DLD1 (cell line): ENCODE measurements at regions not wholly inside any gene's neighbourhood (a gene's known extent, or its start where the extent isn't known, plus 50 kb on each side); places are given as distances from the start of the nearest gene placed in this dataset.

Experiments used
- in situ Hi-C: cut with HindIII; loops from 2 replicates; pipeline ENCODE4 v1.10.0; 2017; ENCODE audit warnings: low sequenced_read_pairs

DNA sequence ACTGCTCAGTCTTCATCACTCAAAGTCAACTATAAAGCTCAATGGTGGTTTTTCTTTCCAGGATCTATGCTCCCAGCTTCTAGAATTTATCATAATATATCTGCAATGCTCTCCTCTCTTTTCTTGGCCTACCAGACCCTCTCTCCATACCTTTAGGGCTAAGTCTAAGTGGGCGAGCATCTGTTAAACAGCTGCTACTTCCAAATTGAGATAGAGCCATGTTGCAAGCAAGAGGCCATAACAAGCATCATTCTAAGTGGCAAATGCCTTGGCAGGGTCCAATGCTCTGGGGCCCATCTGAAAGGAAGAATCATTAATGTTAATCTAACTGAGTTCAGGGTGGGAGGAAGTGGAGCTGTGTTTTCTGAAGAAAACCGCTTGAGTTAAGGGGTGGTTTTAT lies 324.0 kb downstream of the TLR4 start:
- in situ Hi-C loops, result no loop called here

DNA sequence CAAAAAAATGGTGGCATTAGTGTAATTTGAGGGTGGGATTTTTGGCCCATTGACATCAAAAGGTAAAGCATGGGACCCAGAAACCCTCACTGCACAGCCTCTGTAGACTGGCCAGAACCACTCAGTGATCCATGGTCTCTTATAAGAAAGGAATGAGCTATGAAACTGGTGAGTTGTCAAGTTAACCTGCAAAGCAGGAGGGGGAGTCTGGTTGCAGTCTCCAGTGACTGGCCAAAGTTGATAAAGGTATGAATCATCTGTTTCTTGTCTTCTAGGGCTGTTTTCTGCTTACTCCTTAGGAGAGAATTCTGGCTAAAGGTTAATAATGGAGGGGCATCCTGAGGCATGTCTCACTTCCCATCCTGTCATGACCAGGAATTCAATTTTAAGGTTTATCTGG lies 325.2 kb downstream of the TLR4 start:
- in situ Hi-C loops, result no loop called here

DNA sequence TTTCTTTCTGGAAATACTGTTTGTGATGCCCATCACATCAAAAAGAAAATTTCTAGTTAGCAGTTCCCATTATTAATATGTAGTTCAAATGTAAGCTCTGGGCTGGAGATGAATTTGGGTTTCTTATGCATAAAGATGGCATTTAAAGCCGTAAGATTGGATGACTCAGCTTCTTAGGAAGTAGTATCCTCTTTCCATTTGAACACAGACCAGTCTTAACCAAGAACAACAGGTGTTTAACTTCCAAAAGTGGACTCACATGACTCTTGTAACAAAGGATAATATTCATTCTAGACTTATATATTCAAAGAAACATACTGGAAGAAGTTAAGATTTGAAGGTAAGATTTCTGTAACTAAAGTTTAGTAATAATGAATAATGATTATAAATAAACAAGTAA lies 330.5 kb downstream of the TLR4 start:
- in situ Hi-C loops, result loop anchor here (10.0 kb wide), 1 partner anchor 50 kb away; no protein-coding TSS in a partner anchor

DNA sequence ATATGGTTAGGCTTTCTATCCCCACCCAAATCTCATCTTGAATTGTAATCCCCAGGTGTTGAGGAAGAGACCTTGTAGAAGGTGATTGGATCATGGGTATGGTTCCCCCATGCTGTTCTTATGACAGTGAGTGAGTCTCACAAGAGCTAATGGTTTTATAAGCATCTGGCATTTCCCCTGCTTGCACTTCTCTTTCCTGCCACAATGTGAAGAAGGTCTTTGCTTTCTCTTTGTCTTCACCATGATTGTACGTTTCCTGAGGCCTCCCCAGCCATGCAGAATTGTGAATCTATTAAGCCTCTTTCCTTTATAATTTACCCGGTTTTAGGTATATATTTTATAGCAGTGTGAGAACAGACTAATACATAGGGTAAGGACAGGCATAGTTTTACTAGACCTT lies 334.5 kb downstream of the TLR4 start:
- in situ Hi-C loops, result loop anchor here (10.0 kb wide), 1 partner anchor 54 kb away; no protein-coding TSS in a partner anchor

DNA sequence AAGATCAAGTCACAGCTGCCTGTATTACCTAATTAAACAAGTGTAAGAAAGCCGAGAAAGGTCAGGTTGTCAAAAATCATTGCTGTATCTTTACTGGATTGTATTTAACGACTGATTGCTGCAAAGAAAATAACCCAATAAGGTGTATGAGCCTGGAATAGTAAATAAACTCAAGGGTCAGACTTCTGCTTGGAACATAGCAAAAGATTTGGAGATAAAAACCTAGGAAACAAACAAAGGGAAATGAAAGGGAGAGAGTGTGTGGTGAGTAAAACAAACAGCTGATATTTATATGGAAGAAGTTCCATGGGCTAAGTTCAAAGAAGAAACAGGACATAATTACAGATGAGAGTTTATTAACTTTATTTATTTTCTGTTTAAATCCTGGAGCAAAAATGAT lies 354.0 kb downstream of the TLR4 start:
- in situ Hi-C loops, result no loop called here

DNA sequence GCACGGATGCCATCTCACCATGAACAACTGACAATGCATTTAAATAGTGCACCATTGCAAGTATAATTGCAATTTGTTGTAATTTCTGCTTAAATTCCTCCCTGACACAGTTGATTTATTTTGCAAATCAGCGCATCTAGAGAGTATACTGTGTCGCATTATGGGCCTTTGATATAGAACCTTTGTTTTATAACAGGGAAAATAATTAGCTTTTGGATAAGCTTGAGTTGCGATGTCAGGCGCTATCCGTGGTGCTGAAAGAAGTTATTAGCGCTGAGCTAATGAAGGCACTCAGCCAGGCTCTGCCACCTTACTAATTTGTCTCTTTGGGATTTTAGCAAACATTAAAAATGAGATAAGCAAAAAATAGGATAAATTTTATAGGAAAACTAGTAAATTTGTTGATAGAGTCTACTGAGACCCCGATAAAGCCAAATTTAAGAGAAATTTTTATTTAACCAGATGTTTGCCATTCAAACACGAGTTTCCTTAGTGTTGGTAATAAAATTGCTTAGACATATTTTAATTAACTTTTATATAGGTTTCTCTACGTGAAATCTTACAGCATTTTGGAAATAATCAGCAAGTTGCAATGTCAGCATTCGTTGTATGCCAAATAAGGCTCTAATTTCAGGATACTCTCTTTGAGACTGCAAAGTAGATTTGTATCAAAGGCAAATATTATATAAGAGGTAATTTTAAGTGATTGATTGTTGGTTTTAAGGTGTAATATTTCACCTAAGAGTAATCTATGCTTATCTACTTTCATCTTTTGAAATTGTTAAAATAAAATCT lies 355.5 kb downstream of the TLR4 start:
- in situ Hi-C loops, result no loop called here

DNA sequence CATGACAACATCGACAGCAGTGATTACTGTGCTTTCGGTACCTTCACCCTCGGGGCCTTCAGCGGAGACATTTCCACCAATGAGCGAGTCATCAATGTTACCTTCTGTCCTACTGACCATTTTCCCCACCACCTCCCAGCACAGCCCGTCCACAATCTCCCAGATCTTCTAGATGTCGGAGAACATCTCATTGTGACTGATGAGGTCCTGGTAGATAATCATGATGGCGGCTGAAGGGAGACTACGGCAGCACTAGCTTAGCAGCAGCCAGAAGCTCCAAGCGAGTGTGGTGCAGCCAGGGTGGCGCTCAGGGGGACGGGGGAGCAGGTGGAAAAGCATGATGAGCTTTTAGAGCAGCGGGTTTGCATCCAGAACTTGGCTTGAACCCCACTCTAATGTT lies 379.0 kb downstream of the TLR4 start:
- in situ Hi-C loops, result no loop called here

DNA sequence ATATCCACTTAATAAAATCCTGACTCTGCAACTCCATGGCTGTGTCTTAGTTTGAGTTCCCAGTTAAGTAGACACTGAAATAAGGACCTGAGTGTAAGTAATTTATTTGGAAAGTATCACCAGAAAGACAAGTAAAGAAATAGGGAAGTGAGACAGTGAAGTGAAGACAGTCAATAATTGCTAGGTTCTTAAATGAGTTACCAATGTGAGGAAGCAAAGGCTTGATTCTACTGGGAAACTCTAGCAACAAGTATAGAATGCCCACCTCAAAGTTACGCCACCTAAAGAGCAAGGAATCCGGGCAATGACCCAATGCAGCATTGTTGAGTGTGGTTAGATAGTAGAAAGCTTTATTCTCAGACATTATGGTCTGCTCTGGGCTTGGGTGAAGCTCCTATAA lies 383.9 kb downstream of the TLR4 start:
- in situ Hi-C loops, result no loop called here

DNA sequence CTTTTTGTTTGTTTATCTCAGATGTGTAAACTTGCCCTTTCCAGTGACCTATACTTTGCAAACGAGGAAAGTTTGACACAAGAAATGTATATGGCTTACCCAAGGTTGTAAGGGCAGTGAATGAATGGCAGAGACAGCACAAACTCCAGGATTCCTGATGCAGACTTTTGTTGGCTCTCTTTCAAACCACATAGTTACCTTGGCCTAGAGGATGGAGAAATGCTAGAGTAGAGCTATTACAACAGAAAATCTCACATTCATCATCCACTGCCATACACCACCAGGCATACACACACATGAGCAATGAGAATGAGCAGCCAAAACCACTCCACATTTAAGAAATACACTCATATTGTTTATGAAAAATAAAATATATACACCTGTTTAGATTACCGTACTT lies 387.0 kb downstream of the TLR4 start:
- in situ Hi-C loops, result no loop called here

DNA sequence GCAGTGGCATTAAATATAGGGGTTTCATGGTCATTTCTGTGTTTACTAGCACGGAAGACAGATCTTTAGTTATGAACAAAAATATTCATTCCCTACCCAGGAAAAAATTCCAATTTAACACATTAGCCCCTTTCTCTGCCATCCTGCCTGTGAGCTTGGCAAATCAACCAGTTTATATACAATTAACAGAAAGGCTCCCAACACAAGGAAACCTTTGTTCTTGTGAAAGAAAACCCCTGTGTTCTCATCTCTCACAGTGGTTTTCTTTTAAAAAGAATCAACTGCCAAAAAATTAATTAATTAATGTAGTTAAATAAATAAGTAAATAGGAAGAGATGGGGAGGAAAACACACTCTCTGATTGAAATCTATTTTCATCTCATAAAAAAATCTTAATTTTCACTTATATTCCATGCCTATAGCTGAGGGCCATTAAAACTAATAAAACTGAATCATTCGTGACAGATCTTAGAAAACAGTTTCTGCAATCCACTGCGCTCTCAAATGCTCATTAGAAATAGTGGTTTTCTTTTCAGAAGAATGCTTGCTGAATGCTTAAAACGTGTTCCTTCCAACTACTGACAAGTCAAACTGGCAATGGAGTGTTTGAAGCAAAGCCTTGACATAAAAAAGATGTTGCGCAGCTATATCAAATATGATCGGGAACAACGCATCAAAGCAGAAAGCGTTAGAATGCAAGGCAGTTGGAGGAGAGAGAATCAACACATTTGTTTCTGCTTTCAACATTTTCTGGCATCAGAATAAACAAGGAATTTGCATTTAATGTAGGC lies 387.7 kb downstream of the TLR4 start:
- in situ Hi-C loops, result no loop called here

DNA sequence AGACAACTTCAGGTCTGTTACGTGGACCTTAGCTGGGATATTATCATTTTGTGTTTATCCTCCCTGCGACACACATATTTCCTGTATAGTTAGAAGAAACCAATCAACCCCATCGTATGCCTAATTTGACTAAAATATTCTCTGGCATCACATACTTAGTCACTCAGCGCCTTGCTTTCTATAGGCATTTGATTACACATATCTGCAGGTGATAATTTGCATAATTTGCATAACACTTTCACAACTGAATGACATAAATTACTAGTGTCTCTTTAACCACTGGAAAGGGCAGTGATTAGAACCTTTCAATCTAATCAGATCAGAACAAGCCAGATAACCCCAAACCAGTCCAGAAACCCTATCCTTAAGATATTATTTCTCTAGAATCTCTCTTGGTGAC lies 390.2 kb downstream of the TLR4 start:
- in situ Hi-C loops, result no loop called here

DNA sequence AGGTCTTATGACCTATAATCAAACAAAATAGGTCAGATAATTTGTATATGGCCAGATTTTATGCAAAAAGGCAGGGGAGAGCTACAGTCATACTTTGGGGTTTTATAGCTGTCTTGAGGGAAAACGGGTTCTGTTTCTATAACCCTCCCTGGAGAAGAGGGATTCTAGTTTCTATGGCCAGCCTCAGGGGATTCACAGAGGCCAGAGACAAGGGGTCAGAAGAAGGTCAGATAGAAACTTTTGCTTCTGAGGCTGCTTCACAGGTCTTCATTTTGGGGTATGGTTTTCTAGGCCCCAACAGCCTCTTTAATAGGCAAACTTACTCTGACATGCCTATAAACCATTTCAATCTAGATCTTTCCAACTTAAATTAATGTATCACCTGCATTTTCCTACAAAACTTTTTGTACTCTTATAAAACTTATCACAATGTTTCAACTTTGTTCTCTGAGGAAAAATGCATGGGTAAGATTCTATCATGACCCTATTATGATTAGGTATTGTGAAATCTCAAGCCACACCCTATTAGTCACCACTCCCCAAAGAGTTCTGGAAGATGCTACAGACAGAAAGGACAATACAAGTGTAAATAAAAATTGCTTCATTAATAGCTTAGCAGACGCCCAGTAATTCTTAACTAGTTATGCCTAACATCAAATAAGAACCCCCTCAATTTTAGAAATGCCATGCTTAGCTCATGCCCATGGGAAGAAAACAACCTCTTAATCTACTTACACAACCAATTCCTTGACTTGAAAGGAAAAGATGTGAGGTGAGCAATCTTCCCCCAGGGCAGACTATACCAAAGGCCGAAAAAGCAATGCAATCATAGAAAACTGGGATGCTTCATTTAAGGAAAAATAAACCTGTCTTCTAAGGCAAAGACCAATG lies 396.6 kb downstream of the TLR4 start:
- in situ Hi-C loops, result no loop called here

DNA sequence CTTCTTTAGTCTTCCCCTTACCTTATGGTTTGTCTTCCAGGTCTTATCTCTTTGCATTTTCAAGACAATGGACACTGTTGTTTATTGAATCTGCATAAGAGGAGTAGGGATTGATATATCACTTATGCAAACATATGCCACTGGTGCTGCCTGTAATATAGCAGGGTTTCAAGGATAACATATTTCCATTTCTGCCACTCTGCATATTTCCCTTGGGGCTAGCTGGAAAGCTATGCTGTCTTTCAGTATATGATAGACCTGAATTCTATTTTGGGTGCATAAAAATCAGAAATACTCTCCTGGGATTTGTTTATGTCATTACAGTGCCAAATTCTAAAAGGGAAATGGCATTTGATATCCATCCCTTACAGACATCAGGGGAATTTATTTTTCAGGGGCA lies 400.2 kb downstream of the TLR4 start:
- in situ Hi-C loops, result no loop called here

DNA sequence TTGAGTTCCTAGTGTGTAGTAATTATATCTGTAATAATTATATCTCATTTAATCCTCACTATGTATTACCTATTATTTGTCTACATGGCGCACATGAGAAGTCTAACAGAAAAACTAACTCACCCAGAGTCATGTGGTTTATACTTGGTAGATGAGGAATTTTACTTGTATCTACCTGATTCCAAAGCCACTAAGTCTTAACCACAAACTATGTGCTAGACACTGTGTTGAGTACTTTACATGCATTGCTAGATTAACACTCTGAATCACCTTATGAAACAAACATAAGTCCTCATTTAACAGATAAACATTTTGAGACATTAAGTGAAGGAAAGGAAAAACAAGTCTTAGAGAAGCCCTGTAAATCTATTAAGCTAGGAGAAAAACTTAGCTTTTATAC lies 404.8 kb downstream of the TLR4 start:
- in situ Hi-C loops, result no loop called here

DNA sequence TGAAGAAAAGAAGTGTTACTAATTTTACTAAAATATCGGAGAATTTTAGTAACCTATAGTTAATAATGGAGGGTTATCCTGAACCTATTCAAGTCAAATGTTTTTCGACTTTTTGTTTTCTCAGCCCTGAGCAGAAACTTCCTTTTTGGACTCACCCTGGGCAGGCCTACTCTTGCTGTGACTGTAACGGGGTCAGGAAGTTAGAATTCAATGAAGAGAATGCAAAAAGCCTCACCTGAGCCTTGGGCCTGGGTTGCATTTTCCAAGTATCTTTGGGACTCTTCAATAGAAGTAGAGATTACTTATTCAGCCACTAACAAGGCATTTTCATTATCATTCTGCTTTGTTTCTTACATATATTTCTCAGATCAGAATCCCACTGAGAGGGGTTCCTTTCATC lies 405.3 kb downstream of the TLR4 start:
- in situ Hi-C loops, result no loop called here

DNA sequence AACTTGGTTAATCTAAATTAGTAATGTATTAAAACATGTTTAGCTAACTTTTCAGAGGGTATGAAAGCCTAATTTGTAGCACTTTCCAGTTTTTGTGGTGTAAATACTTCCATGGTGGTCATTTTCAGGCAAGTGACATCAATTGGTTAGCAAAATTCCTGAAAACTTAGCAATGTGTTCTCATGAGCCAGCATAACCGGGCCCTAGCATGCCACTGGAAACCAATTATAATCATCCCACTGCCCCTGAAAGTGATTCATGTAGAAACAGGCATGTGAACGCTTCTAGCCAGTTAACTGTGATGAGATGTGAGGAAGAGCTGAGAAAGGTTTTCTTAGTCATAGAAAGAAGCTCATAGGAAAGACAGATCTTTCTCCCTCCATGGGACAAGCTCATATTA lies 417.2 kb downstream of the TLR4 start:
- in situ Hi-C loops, result no loop called here

DNA sequence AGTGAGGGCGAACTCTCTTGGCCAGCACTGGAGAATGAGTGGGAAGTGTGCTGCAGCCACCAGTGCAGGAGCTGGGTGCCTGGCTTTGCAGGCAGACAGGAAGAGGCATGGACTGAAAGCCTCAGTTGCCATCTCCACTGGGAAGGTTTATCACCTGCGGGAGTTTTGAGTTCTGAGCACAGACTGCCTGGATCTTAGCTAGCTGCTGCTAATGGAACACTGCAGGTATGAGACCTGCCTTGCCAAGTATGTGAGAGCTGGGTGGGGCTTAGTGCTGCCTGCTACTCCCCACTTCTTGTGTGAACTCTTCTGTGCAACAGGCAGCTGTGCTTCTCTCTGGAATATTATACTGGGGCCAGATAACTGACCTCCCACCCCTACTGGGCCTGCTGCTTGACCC lies 424.1 kb downstream of the TLR4 start:
- in situ Hi-C loops, result no loop called here

DNA sequence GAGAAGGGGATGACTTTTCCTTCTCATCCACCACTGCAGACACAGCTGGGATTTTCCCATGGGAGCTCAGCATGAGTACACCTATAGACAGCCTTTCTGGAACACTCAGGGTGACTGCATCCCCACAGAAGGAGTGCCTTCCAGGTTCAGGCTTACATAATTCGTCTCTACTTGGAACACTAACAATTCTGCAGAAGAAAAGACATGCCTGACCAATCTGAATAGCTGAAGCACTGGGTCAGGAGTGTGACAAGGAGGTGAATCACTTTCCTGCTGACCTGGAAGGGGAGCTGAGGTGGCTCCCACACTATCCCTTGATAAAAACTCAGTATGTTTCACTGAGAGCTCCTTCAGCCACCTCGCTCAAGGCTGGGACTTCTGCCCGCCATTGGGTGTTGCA lies 425.3 kb downstream of the TLR4 start:
- in situ Hi-C loops, result no loop called here

DNA sequence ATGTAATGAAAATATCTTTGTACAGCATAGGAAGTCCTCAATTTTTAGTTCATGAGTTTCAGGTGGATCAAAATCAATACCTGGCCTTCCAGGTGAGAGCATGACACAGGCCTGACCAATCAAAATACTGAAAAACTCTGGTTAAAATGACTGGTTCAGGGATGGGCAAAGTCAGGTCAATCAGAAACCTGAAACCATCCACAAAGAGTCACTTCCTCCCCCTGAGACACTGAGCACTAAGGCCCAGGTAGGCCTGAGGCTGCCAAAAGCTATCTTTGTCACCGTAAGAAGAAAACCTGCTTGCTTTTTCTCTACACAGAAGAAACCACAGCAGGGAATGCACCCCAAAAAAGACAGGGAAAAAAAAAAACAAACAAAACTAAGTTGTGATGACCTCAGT lies 444.8 kb downstream of the TLR4 start:
- in situ Hi-C loops, result no loop called here

DNA sequence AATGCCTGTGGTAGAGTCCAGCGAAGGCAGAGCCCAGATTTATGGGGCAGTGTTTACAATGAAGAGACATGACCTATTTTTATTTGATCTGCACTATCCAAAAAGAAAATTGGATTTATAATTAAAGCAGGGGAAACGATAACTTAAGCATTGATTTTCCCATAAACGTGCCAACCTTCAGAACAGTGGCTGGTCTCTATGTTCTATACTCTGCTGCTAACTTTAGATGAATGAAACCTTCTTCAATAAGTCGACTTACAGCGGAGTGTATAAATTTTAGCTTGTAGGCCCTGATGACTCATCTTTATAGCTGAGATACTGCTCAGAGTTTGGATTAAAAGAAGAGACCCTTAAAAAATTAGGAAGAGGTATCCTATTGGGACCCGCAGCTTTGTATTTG lies 452.6 kb downstream of the TLR4 start:
- in situ Hi-C loops, result no loop called here

DNA sequence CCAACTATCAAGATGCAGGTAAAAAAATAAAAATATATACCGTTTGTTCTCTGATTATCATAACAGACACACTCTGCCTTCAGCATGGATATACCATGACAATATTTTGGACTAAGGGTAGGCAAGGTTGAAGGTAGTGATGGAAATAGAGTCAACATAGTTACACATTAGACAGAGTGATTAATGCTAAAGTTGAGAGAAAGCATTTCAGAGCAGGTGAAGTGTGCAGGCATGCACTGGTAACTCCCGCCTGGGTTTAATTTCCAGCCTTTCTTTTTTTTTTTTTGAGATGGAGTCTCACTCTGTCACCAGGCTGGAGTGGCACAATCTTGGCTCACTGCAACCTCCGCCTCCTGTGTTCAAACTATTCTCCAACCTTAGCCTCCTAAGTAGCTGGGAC lies 458.5 kb downstream of the TLR4 start:
- in situ Hi-C loops, result no loop called here
